ENCODE measurements at regions not wholly inside any gene's neighbourhood (a gene's known extent, or its start where the extent isn't known, plus 50 kb on each side); places are given as distances from the start of the nearest gene placed in this dataset.

DNA sequence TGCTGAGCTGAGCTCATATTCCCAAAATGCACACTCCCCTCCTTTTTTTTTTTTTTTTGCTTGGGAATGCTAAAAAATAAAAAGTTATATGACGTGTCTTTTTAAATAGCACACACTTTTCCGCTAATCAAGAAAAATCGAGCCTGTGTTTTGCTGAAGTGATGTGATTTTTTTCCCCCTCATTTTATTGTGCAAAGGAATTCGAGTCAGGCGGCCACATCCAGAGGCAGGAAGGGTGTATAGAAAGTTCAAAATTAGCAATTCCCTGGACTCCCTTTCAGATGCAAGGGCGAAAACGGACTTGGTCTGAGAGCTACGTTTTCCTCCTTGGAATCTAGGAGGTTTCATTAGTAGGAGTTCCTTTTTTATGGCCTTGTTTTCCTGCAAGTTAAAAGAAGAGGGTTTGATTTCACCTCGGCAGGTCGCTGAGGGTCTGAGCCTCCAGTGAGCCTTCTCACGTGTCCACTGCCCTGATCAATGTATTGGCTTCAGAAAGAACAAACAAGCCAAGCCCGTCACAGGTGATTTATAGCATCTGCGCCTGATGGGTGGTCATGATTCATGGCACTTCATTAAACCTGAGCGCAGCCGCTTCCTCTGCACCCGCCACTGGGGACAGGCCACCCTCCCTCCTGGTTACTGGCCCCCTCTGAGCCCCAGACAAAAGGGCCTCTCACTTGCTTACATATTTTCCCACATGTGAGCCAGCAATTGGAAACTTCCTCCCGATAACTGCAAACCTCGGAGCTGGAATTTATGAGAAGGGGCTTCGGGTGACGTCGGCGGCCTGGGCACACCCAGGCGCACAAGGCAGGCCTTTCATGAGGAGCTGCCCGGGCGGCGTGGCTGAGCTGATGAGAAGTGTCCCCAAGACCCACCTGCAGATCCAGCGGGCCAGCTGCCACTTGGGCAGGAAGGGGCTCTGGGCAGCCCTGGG lies 64.4 kb upstream of the LINC01488 start:
- DNase-seq, result no peak

DNA sequence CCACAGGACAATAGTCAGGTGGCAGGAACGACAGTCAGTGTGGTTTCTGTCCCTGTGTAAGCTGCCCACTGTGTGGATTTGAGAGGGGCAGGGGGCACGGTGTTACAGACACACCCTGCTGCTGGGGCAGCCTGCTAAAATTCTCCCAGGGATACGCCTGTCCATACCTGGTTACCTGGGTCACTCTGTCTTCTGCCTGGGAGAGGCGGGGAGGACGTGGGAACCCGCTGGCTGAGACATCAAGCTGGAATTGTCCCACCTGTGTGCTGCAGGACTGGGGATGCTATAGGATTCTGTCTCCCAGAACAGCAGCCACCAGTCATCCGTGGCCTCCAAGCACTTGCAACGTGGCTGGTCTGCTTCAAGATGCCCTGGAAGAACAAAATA lies 63.8 kb upstream of the LINC01488 start:
- no peak for DNase-seq

DNA sequence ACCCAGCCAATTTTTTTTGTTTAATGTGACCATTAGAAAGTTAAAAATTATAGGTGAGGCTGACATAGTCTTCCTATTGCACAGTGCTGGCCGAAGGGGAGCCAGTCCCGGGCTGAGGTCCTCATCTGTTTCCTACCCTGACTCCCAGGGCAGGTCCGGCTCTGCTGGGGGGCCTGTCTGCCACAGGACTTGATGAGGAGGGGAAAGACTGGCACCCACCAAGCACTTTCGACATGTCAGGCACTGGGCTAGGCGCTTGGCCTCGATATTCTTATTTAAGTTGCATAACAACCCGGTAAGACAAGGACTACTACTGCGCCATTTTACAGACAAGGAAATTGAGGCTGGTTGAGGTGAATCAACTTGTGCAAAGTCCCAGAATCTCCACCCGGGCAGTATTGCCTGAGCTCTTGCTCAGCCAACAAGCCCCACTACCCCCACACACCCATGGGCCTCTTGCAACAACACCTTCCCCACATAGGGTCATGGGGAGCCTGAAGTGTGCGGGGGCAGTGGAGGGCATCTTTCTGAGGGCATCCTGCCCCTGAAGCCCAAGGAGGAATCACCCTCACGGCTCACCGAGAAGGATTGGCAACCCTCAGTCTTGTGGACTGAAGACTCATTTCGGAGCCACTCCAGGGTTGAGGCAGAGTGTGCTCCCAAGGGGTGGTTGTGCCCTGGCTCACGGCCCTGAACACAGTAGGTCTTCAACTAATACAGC lies 62.7 kb upstream of the LINC01488 start:
- DNase-seq, result no peak

DNA sequence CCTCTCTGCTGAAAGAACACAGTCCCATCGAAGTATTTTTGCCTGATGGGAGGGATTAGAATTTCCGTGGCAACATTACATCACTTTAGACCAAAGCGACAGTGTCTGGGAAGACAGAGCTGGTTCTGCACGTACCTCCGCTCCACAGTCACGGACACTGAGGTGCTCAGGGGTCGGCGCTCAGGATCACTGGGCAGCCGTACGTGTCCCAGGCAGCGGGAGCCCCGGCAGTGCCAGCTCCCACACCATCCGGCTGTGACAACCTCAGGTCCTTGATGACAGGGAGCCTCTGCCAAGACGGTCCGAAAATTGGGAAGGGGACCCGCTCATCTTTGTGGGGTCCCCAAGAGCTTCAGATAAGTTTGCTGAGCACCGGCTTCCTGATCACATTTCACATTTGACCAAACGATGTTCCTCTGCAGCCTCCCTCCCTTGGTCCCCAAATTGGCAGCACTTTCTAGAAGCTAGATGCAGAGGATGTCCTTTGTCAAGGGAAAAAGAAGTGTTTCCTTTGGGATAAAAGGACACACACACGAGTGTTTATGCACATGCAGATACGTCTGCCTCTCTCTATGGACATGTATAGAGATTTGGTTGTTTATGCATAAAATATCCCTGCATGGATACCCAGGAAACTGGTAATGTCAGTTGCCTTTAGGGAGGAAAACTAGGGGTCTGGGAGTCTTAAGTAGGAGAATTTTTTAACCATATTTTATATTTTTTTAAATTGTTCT lies 61.6 kb upstream of the LINC01488 start:
- DNase-seq, result no peak

DNA sequence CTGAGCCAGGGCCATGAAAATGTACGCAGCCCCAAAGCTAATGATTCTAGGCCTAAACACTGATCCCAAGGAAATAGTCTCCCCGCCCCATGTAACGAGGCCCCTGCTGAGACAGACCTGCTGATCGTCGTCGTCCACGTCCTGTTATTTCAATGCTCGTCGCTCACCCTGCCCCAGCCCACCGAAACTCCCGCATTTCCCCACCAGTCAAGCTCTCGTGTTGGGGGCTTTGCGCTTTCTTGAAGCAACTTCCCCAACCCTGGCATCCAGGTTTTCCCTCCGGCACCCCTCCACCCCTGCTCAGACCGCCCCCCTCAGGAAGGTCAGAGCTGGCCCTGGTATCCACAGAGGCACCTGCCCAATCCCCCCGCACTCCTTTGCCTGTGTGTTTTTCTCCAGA lies 58.8 kb upstream of the LINC01488 start:
- DNase-seq, result no peak

DNA sequence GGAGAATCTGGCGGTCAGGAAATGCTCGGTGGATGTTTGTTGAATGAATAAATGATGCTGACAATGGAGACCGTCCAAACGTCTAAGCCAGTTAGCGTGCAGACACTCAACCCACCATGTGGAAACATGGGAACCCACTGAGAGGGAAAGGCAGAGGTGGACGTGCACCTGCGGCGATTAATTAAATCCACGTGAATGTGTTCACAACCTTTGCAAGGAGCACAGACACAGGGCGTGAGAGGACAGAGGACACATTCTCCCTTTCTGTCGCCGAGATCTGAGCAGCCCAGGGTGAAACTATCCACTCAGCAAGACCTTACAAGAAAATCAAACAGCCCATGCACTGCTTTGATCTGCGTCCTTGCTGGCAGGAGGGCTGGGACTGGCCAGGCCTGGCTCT lies 58.3 kb upstream of the LINC01488 start:
- no peak for DNase-seq

DNA sequence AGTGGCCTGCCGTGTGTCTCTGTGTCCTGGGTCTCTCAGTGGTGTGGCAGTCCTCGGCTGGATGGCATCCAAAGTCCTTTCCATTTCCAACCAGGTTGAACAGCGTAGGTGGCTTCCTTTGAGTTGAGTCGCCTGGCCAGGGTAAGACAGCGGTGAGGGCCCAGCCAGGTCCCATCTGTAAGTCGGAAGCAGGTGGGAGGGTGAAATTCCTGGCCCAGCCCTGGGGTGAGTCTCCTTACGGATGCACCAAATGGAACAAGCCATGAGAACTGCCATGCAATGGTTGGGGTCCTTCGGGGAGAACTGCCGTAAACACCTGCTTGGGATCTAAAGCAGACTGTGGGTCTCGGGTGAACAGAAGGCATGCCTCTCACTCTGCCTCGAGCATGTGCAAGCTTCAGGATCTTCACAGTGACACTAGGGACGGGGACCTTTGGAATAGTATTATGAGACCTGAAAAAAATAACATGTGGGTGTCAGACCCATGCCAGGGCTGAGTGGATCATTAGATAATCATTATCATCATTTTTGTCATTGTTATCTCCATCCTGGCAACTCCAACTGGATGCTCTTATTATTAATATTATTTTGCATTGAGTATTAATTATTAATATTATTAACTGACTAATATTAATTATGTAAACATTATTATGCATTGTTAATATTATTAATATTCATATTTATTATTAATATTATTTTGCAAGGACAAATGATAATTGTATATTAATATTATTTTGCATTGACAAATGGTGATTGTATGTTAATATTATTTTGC lies 57.7 kb upstream of the LINC01488 start:
- no peak for DNase-seq

DNA sequence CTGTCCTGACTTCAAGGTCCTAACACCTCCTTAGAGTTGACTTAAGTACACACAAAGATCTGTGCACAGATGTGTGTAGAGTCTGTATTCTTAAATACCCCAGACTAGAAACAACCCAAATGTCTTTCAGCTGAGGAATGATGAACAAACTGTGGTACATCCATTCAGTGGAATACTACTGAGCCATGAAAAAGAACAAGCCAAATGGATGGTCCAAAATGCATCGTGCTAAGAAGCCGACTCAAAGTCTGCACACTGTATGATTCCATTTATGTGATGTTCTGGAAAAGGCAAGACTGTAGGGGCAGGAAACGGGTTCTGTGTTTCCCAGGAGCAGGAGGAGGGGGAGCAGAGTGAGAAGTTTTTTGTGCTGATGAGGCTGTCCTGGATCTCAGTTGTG lies 56.7 kb upstream of the LINC01488 start:
- DNase-seq, result no peak

DNA sequence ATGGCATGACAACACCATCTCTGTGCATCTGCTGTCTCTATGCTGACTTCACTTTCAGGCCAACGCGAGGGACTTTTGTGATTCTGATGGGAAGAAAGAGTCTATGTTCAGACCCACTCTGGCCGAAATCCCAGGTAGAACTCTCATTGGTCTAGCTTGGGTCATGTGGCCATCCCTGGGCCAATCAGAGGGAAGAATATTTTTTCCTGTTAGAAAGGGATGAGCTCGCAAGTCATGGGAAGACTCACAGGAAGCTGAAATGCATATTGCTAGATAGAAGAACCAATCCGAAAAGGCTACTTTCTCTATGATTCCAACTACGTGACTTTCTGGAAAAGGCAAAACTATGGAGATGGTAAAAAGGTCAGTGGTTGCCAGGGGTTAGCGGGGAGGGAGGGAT lies 56.0 kb upstream of the LINC01488 start:
- no peak for DNase-seq

DNA sequence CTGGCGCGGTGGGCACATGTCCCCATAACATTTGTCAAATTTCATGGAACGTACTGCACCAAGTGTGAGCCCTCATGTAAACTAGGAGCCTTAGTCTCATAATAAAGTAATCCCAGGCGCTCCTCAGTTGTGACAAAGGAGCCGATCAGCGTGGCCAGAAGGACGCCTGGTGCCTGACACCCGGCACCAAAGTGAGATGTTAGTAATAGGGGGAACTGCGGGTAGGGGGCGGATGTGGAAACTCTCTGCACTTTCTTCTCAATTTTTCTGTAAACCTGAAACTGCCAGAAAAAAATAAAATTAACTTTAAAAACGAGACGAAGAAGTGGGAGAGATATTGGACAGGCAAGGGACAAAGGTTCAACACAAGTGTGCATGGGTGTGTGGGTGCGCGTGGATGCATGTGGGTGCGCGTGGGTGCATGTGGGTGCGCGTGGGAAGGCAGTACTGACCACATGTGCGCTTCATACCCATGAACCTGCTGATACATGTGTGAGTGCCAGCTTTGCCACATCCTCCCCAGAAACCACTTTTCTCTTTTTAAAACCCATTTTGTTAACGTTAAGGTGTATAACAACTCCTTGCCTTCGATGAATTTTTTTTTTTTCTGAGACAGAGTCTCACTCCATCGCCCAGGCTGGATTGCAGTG lies 55.4 kb upstream of the LINC01488 start:
- DNase-seq, result no peak

DNA sequence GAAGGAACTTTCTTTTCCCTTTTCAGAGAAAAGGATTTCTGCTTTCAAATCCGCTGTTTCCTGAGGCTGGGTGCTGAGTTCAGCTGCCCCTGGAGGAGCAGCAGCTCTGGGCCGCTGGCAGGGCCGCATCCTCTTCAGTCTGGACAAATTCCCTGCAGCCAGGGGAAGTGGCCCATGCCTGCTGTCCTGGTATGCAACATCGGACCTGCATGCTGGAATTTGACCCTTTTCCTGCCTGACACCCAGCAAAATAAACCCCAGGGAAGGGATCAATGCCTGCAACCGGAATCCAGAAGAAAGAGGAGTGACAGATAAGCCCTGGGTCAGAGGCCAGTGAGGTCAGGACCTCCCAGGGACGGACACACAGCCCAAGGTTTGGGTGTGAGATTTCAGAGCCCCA lies 54.1 kb upstream of the LINC01488 start:
- no peak for DNase-seq

DNA sequence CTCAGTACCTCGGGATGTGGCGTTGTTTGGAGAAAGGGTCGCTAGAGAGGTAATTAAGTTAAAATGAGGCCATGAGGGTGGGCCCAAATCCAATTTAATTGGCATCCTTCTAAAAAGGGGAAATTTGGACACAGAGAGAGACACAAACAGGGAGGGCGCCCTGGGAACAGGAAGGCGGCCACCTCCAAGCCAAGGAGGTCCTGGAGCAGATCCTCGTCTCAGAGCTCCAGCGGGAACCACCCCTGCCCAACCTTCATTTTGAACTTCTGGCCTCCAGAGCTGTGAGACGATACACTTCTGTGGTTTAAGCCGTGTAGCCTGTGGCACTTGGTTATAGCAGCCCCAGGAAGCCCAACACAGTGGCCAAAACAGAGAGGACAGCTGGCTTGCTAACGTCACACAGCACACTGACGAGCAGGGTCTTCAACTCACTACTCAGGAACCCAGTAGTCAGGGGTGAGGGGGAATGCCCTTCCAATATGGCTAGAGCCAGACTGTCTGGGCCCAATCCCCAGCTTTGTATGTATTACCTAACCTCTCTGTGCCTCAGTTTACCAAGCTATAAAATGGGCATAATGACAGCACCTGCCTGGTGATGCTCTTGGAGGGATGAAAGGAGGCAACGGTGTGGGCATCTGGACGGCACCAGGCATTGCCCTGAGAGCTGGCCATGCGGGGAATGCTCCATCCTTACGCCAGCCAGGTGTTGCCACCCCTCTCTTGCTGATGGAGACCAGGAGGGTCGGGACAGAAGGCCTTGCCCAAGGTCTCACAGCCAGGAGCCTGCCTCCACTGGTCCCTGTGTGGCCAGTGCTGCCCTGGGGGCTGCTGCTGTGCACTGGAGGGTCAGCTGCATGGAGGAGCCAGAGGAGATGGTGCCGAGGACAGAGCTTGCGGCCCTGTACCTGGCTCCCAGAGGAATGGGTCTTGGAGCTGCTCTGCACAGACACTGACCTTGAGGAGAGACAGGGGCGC lies 53.3 kb upstream of the LINC01488 start:
- no peak for DNase-seq

DNA sequence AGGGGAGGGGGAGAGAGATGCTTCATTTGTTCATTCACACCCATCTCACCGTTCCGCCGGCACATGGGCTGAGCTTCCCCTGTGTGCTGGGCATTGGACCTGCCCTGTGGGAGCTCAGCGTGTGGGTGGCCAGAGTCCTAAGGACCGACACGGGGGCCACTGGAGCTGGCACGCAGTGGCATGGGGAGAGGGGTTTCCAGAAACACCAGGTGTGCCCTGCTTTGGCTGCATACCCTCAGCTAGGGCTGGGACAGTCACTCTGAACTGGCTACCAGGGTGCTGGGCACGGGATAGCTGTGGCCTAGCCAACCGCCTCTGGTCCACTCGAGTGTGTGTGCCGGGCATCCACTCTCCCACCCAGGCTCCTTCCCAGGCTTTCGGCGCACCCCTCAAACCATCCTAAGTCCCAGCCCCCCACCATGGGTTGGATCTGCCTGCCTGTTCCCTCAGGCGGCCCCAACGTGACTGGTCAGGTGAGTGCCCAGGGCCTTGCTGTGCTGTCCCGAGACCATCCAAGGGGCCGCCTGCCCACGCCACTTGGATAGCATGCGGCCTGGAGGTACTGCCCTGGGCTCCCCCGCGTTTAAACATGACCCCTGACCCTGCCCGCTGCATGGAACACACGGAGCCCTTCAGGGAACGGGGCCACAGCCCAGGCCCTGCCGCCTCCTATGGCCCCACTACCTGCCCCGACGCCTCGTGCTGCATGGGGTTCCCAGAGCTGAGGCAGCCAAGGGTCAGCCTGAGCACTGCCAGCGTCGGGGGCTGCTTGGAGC lies 51.6 kb upstream of the LINC01488 start:
- DNase-seq, result no peak

DNA sequence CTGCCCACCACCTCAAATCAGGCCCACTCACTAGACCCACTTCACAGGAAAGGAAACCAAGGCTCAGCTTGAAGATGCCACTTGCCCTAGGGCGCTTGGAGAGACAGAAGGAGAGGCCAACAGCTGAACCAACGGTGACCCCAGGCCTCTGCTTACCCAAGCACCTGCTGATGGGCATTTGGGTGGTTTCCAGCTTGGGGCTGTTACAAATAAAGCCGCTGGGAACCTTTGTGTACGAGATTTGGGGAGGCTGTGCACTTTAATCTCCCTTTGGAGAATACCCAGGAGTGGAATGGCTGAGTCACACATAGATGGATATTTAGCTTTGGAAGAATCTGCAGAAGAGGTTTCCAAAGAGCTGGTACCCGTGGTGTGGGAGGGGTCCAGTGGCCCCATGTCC lies 50.9 kb upstream of the LINC01488 start:
- DNase-seq, result no peak

DNA sequence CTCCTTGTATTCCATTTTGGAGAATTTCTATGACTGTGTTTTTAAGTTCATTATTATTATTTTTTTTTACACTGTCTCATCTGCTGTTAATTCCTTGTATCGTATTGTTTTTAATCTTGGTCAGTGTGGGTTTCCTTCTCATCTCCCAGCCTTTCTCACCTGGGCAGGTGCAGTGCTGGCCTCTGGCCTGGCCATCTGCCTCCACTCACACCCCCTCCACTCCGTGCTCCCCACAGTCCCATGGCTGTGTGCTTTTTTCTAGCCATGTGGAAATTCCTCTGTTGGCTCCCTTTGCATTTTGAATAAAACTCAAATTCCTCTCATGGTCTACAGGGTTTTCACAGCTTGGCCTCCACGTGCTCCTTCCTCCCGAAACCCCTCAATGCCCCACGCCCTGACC lies 50.3 kb upstream of the LINC01488 start:
- no peak for DNase-seq

Data from NCI-H1417 (cell line).